DMS153 treated with DMSO at 0.1 percent for 48 hours (cell line): ENCODE measurements at regions not wholly inside any gene's neighbourhood (a gene's known extent, or its start where the extent isn't known, plus 50 kb on each side); places are given as distances from the start of the nearest gene placed in this dataset.

Experiments used
- DNase-seq: peaks from one replicate; lab custom pipeline; 2025; ENCODE audit not compliant: unreplicated experiment; lab: John Stamatoyannopoulos, UW

GRCh38 chr5:18312016-18312415 lies 677.8 kb downstream of the TAF11L14 start:
- no peak for DNase-seq

- DNase-seq, result no peak
These were observed 680.0 kb downstream of the TAF11L14 start for GRCh38 chr5:18314192-18314778.

- DNase-seq, result no peak
These were observed 687.1 kb downstream of the TAF11L14 start for GRCh38 chr5:18321262-18321942.

- DNase-seq, result no peak
These were observed 689.6 kb downstream of the TAF11L14 start for GRCh38 chr5:18323891-18324290.

GRCh38 chr5:18325431-18325830 lies 691.2 kb downstream of the TAF11L14 start:
- DNase-seq, result no peak

- no peak for DNase-seq
These were observed 695.1 kb downstream of the TAF11L14 start for GRCh38 chr5:18329328-18329727.

GRCh38 chr5:18333841-18334240 lies 699.6 kb downstream of the TAF11L14 start:
- DNase-seq, result no peak

GRCh38 chr5:18334949-18335348 lies 700.7 kb downstream of the TAF11L14 start:
- DNase-seq, result no peak

- no peak for DNase-seq
These were observed 720.6 kb downstream of the TAF11L14 start for GRCh38 chr5:18354828-18355227.

- no peak for DNase-seq
These were observed 723.2 kb downstream of the TAF11L14 start for GRCh38 chr5:18357486-18357885.

- no peak for DNase-seq
These were observed 732.0 kb downstream of the TAF11L14 start for GRCh38 chr5:18366234-18366633.

GRCh38 chr5:18370531-18370930 lies 736.3 kb downstream of the TAF11L14 start:
- no peak for DNase-seq

GRCh38 chr5:18375641-18376040 lies 741.4 kb downstream of the TAF11L14 start:
- DNase-seq, result no peak

GRCh38 chr5:18378066-18378465 lies 743.8 kb downstream of the TAF11L14 start:
- no peak for DNase-seq

- no peak for DNase-seq
These were observed 744.9 kb downstream of the TAF11L14 start for GRCh38 chr5:18379189-18379588.

GRCh38 chr5:18380729-18381362 lies 746.6 kb downstream of the TAF11L14 start:
- no peak for DNase-seq

GRCh38 chr5:18393565-18394442 lies 759.5 kb downstream of the TAF11L14 start:
- DNase-seq, result peak; percentile 49

GRCh38 chr5:18394443-18394804 lies 760.2 kb downstream of the TAF11L14 start:
- no peak for DNase-seq

- no peak for DNase-seq
These were observed 761.2 kb downstream of the TAF11L14 start for GRCh38 chr5:18395126-18396110.

- no peak for DNase-seq
These were observed 763.1 kb downstream of the TAF11L14 start for GRCh38 chr5:18397371-18397770.
